Activated CD8-positive, alpha-beta memory T cell treated with anti-CD3 and anti-CD28 coated beads for 48 hours (primary cell): ENCODE measurements at regions not wholly inside any gene's neighbourhood (a gene's known extent, or its start where the extent isn't known, plus 50 kb on each side); places are given as distances from the start of the nearest gene placed in this dataset.

Source experiments
- DNase-seq, 3 experiments: peaks; one replicate each; pipeline ENCODE4 v3.0.0-alpha.2; 2020; ENCODE audit warnings: low read depth in 2 of 3, low spot score in 2 of 3

GRCh38 chr10:78184851-78185692 lies 151.4 kb downstream of the RPS24 start:
- DNase-seq: no peak

GRCh38 chr10:78185693-78186055 lies 152.0 kb downstream of the RPS24 start:
- DNase-seq: no peak

- no peak for DNase-seq
Measured at GRCh38 chr10:78186572-78186971, 152.9 kb downstream of the RPS24 start.

GRCh38 chr10:78187371-78187770 lies 153.7 kb downstream of the RPS24 start:
- no peak for DNase-seq

GRCh38 chr10:78188446-78188845 lies 154.8 kb downstream of the RPS24 start:
- no peak for DNase-seq

GRCh38 chr10:78190051-78190825 lies 156.6 kb downstream of the RPS24 start:
- DNase-seq: no peak

GRCh38 chr10:78191301-78191700 lies 157.6 kb downstream of the RPS24 start:
- DNase-seq: no peak

- DNase-seq: no peak
Measured at GRCh38 chr10:78193189-78193588, 159.5 kb downstream of the RPS24 start.

GRCh38 chr10:78194050-78194449 lies 160.4 kb downstream of the RPS24 start:
- no peak for DNase-seq

GRCh38 chr10:78194539-78195402 lies 161.1 kb downstream of the RPS24 start:
- DNase-seq: no peak

- DNase-seq: no peak
Measured at GRCh38 chr10:78196396-78196795, 162.7 kb downstream of the RPS24 start.

GRCh38 chr10:78196964-78197363 lies 163.3 kb downstream of the RPS24 start:
- DNase-seq: no peak

- DNase-seq: no peak
Measured at GRCh38 chr10:78197628-78198272, 164.1 kb downstream of the RPS24 start.

GRCh38 chr10:78199005-78199725 lies 165.5 kb downstream of the RPS24 start:
- no peak for DNase-seq

GRCh38 chr10:78199759-78200158 lies 166.1 kb downstream of the RPS24 start:
- no peak for DNase-seq

GRCh38 chr10:78200686-78201085 lies 167.0 kb downstream of the RPS24 start:
- DNase-seq: no peak

GRCh38 chr10:78202386-78202785 lies 168.7 kb downstream of the RPS24 start:
- DNase-seq: no peak

- no peak for DNase-seq
Measured at GRCh38 chr10:78203915-78204818, 170.5 kb downstream of the RPS24 start.

GRCh38 chr10:78205457-78206016 lies 171.9 kb downstream of the RPS24 start:
- no peak for DNase-seq
